ENCODE measurements at regions not wholly inside any gene's neighbourhood (a gene's known extent, or its start where the extent isn't known, plus 50 kb on each side); places are given as distances from the start of the nearest gene placed in this dataset.

DNA sequence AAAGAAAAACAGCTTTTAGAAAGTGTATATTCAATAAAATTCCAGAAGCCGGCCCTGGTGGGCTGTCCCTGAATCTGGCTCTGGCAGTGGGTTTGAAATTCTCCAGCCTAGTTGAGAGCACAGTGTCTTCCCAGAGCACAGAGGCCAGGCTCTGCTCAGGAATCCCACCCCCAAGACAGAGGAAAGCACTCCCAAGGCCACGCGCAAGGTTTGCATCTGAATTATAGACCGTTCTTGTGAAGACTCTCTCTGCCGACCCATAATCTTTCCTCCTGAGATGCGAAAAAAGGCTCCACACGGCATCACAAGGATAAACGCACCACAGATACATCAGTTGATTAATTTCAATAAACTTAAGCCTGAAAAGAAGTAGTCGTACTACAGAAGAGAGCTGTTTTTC, 342.2 kb downstream of the CMPK2 start:
- TF ChIP-seq, protein P1, sequence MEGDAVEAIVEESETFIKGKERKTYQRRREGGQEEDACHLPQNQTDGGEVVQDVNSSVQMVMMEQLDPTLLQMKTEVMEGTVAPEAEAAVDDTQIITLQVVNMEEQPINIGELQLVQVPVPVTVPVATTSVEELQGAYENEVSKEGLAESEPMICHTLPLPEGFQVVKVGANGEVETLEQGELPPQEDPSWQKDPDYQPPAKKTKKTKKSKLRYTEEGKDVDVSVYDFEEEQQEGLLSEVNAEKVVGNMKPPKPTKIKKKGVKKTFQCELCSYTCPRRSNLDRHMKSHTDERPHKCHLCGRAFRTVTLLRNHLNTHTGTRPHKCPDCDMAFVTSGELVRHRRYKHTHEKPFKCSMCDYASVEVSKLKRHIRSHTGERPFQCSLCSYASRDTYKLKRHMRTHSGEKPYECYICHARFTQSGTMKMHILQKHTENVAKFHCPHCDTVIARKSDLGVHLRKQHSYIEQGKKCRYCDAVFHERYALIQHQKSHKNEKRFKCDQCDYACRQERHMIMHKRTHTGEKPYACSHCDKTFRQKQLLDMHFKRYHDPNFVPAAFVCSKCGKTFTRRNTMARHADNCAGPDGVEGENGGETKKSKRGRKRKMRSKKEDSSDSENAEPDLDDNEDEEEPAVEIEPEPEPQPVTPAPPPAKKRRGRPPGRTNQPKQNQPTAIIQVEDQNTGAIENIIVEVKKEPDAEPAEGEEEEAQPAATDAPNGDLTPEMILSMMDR (IDR thresholded peaks at IDR 0.05; ENCODE audit: poor library complexity) = no peak
- no peak for TF ChIP-seq EZH2 (IDR thresholded peaks at IDR 0.05; ENCODE audit: borderline replicate concordance)
- no peak for TF ChIP-seq EZH2phosphoT487 (IDR thresholded peaks at IDR 0.05; ENCODE audit: low read depth, severe bottlenecking, unreplicated experiment)

Measured in hepatocyte (in vitro differentiated cells).